DND-41 (cell line): ENCODE measurements at regions not wholly inside any gene's neighbourhood (a gene's known extent, or its start where the extent isn't known, plus 50 kb on each side); places are given as distances from the start of the nearest gene placed in this dataset.

Experiments used
- CTCF ChIP-seq: IDR thresholded peaks from 2 replicates; pipeline ENCODE4 v1.5.1; 2012; ENCODE audit warnings: borderline replicate concordance, low read length, moderate library complexity, mild to moderate bottlenecking; ENCODE audit not compliant: poor library complexity, severe bottlenecking; ENCODE audit errors: extremely low read depth
- EZH2 ChIP-seq: IDR thresholded peaks from 3 replicates; pipeline ENCODE4 v1.6.1; 2012; ENCODE audit warnings: borderline replicate concordance, low read depth, mild to moderate bottlenecking, moderate library complexity, low read length, inconsistent platforms; ENCODE audit not compliant: severe bottlenecking

DNA sequence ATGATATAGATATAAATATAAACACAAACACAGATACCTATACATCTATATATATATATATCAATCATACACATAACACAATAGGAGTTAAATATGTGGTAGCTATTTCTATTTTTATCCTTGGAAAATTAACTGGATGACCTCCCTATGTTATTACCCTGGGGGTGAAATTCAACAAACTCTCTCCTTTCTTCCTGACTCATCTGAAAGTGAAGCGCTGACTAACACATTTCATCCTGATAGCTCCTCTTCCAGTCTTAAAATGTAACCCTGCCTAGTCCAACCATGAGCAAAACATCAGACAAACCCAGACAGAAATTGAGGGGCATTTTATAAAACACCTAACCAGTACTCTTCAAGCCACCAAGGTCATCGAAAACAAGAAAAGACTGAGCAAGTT, 220.6 kb upstream of the ISX start:
- TF ChIP-seq EZH2 (no peak), CTCF (no peak)
